ENCODE measurements at regions not wholly inside any gene's neighbourhood (a gene's known extent, or its start where the extent isn't known, plus 50 kb on each side); places are given as distances from the start of the nearest gene placed in this dataset.

DNA sequence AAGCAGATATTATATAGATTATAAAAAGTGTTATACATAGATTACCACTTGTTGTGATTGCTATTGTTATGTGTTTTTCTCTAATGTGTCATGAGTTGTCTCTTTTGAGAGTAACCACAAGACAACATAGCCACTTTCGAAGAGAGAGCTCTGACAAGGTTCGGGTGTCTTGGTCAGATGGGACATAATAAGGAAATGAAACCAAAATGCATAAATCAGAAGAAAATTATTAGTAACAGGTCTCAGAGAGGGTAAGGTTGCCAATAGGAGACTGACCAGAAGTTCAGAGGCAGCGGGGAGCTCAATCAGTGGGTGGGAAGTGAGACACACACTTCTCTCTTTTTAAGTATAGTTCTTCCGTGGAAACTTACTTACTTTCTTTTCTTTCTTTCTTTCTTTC lies 639.2 kb upstream of the POT1 start:
- H3K36me3 ChIP-seq (ENCODE audit: low read length): no peaks in the 10 kb centered on the region
- no peak overlapping the region for H3K4me3 ChIP-seq (ENCODE audit: insufficient read depth, low read length, poor library complexity, severe bottlenecking)
- H3K27ac ChIP-seq (ENCODE audit: low read depth, low read length): no peak overlapping the region
- no peaks in the 10 kb centered on the region for H3F3A ChIP-seq (ENCODE audit: insufficient read depth)
- no peaks in the 10 kb centered on the region for H3K27me3 ChIP-seq (ENCODE audit: low read length)
- no peak overlapping the region for H2AFZ ChIP-seq (ENCODE audit: low read depth, low read length, severe bottlenecking)
- no peaks in the 10 kb centered on the region for H4K20me1 ChIP-seq (ENCODE audit: low read depth, low read length)
- H3K9ac ChIP-seq (ENCODE audit: low read length): no peak overlapping the region
- no peaks in the 10 kb centered on the region for H3K79me2 ChIP-seq (ENCODE audit: insufficient read depth, low read length)
- H3K9me2 ChIP-seq (replicated peaks; ENCODE audit: insufficient read depth, low read length): no peaks in the 10 kb centered on the region
- H3K9me3 ChIP-seq (ENCODE audit: insufficient read depth, low read length): no peaks in the 10 kb centered on the region
- H3K4me2 ChIP-seq (ENCODE audit: low read depth, low read length, poor library complexity, severe bottlenecking): no peak overlapping the region
- no peak for TF ChIP-seq EZH2phosphoT487 (conservative IDR thresholded peaks at IDR 0.05; ENCODE audit: low read length)
- TF ChIP-seq, protein P1, sequence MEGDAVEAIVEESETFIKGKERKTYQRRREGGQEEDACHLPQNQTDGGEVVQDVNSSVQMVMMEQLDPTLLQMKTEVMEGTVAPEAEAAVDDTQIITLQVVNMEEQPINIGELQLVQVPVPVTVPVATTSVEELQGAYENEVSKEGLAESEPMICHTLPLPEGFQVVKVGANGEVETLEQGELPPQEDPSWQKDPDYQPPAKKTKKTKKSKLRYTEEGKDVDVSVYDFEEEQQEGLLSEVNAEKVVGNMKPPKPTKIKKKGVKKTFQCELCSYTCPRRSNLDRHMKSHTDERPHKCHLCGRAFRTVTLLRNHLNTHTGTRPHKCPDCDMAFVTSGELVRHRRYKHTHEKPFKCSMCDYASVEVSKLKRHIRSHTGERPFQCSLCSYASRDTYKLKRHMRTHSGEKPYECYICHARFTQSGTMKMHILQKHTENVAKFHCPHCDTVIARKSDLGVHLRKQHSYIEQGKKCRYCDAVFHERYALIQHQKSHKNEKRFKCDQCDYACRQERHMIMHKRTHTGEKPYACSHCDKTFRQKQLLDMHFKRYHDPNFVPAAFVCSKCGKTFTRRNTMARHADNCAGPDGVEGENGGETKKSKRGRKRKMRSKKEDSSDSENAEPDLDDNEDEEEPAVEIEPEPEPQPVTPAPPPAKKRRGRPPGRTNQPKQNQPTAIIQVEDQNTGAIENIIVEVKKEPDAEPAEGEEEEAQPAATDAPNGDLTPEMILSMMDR (IDR thresholded peaks at IDR 0.05; ENCODE audit: insufficient read depth, low read length, poor library complexity, severe bottlenecking): no peak

DNA sequence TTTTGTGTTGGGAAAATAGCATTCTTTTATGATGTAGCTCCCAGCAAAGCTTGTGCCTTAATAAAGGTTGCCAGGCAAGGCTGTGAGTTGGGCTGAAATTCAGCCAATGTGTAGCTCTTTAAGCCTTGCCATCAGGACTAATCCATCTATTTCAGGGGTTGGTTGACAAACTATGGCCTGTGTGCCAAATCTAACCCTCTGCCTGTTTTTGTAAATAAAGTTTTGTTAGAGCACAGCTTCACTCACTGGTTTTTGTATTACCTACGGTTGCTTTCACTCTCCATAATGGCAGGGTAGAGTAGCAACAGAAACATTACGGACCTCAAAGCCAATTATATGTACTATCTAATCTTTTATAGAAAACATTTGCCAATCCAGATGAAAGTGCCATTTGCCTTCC lies 638.1 kb upstream of the POT1 start:
- Histone ChIP-seq H3K27me3 (ENCODE audit: low read length) (no peaks in the 10 kb centered on the region), H2AFZ (ENCODE audit: low read depth, low read length, severe bottlenecking) (no peak overlapping the region), H3K9me2 (replicated peaks; ENCODE audit: insufficient read depth, low read length) (no peaks in the 10 kb centered on the region), H3K9me3 (ENCODE audit: insufficient read depth, low read length) (no peaks in the 10 kb centered on the region), H3K79me2 (ENCODE audit: insufficient read depth, low read length) (no peaks in the 10 kb centered on the region), H3K4me3 (ENCODE audit: insufficient read depth, low read length, poor library complexity, severe bottlenecking) (no peak overlapping the region), H3K36me3 (ENCODE audit: low read length) (no peaks in the 10 kb centered on the region), H3F3A (ENCODE audit: insufficient read depth) (no peaks in the 10 kb centered on the region), H3K27ac (ENCODE audit: low read depth, low read length) (no peak overlapping the region), H3K9ac (ENCODE audit: low read length) (no peak overlapping the region), H4K20me1 (ENCODE audit: low read depth, low read length) (no peaks in the 10 kb centered on the region), H3K4me2 (ENCODE audit: low read depth, low read length, poor library complexity, severe bottlenecking) (no peak overlapping the region)
- TF ChIP-seq EZH2phosphoT487 (conservative IDR thresholded peaks at IDR 0.05; ENCODE audit: low read length): no peak
- TF ChIP-seq, protein P1 (IDR thresholded peaks at IDR 0.05; ENCODE audit: insufficient read depth, low read length, poor library complexity, severe bottlenecking): no peak

DNA sequence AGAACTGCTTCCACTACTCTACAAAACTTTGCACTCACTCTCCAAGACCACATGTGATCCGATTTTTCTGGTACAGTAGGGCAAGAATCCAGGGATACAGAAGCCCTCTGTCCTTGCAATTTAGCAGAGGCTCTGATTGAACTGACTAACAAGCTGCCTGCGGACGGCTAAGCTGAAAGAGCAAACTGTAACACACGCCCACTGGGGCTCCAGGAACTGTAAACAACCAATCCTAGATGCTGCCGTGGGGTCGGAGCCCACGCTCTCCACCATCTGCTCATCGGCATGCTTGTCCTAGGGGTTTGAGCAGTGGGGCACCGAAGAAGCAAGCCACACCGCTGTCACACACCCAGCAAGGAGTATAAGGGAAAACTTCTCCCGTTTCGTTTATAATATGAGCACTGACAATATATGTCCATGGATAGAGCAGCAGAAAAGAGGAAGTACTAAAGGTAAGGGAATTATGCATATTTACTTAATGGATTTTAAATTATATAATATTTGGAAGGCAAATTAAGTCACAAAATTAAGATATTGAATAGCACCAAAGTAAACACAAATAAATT lies 634.4 kb upstream of the POT1 start:
- Histone ChIP-seq H3K4me3 (ENCODE audit: insufficient read depth, low read length, poor library complexity, severe bottlenecking) (no peak overlapping the region), H3K36me3 (ENCODE audit: low read length) (no peaks in the 10 kb centered on the region)

More for the DNA sequence above, 634.4 kb upstream of the POT1 start:
- Histone ChIP-seq H3K4me2 (ENCODE audit: low read depth, low read length, poor library complexity, severe bottlenecking) (no peak overlapping the region), H3F3A (ENCODE audit: insufficient read depth) (no peaks in the 10 kb centered on the region), H3K27me3 (ENCODE audit: low read length) (no peaks in the 10 kb centered on the region), H3K9ac (ENCODE audit: low read length) (no peak overlapping the region), H2AFZ (ENCODE audit: low read depth, low read length, severe bottlenecking) (no peak overlapping the region), H3K9me2 (replicated peaks; ENCODE audit: insufficient read depth, low read length) (no peaks in the 10 kb centered on the region), H3K27ac (ENCODE audit: low read depth, low read length) (no peak overlapping the region), H3K79me2 (ENCODE audit: insufficient read depth, low read length) (no peaks in the 10 kb centered on the region), H3K9me3 (ENCODE audit: insufficient read depth, low read length) (no peaks in the 10 kb centered on the region), H4K20me1 (ENCODE audit: low read depth, low read length) (no peaks in the 10 kb centered on the region)
- no peak for TF ChIP-seq EZH2phosphoT487 (conservative IDR thresholded peaks at IDR 0.05; ENCODE audit: low read length)
- TF ChIP-seq, protein P1 (IDR thresholded peaks at IDR 0.05; ENCODE audit: insufficient read depth, low read length, poor library complexity, severe bottlenecking): no peak
